ENCODE measurements at regions not wholly inside any gene's neighbourhood (a gene's known extent, or its start where the extent isn't known, plus 50 kb on each side); places are given as distances from the start of the nearest gene placed in this dataset.

- TF ChIP-seq POLR2A (IDR thresholded peaks at IDR 0.05; ENCODE audit: low read length) (no peak), GATA1 (IDR thresholded peaks at IDR 0.05; ENCODE audit: low read depth, low read length) (no peak)
These were observed 197.9 kb upstream of the ANO3 start for GRCh38 chr11:26134053-26134452.

Measured in erythroblast (primary cell).